ENCODE measurements at regions not wholly inside any gene's neighbourhood (a gene's known extent, or its start where the extent isn't known, plus 50 kb on each side); places are given as distances from the start of the nearest gene placed in this dataset.

DNA sequence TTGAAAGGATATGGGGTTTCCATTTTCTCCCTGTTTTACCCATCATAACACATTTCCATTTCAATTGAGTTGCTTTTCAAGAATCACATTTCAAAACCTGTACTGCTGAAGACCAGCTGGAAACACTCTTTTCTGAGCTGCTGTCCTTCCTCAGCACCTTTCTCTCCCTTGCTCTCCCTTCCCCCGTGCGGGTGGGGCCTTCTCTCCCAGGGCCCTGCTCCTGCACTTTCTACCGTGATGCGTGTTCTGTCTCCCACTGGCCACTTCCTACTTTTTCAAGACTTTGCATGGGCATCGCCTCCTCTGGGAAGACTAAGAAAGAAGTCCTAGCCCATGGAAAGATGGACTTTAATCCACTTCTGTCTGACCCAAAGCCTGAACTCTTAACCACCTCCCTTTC is 390.4 kb downstream of the PTPRU start:
- TF ChIP-seq CEBPB (IDR thresholded peaks at IDR 0.05; ENCODE audit: low read depth): no peak
- TF ChIP-seq JUND (IDR thresholded peaks at IDR 0.05): no peak

All from HCT116 (cell line).